AML-193 (cell line): ENCODE measurements at regions not wholly inside any gene's neighbourhood (a gene's known extent, or its start where the extent isn't known, plus 50 kb on each side); places are given as distances from the start of the nearest gene placed in this dataset.
"Not testable (repeated sequence)": the region's sequence is repeated elsewhere in the genome, so short reads cannot be mapped to it uniquely, and the experiment has no call there.

Experiments used
- DNase-seq, 2 experiments: peaks; one replicate each; lab custom pipeline; 2025; lab: John Stamatoyannopoulos, UW

DNA sequence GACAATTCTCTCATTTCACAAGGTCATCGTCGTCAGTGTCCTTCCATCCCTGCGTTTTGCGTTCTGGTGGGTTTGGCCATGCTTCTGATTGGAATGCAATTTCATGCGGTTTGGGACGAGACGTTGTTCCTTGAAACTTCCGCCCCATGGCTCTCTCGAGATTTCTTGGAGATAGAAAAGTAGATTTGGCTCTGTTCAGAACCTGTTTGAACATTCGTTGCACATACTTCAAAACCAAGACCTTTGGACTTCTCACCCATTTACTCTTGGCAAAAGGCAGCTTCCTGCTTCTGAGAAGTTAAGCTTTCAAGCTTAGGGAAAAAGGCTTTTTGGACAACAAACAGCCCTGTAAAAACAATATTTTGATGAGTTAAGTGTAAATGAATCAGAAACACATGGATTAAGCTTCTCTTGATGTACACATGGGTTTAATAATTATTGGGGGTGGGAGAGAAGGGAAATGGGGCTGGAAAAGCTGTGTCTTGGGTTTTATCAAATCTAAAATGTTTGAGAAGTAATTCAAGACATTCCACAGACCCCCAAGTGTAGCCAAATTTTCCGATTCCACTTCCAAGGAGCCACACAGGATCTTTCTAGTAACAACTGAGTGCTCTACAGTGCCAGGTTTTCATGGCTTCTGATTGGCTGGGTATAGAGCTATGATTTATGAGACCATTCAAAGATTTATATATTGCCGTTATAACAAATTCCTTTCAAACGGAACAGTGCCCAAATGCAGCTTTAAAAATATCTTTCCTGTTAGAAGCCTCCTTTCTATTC is 467.2 kb downstream of the MED13L start:
- no peak for DNase-seq

DNA sequence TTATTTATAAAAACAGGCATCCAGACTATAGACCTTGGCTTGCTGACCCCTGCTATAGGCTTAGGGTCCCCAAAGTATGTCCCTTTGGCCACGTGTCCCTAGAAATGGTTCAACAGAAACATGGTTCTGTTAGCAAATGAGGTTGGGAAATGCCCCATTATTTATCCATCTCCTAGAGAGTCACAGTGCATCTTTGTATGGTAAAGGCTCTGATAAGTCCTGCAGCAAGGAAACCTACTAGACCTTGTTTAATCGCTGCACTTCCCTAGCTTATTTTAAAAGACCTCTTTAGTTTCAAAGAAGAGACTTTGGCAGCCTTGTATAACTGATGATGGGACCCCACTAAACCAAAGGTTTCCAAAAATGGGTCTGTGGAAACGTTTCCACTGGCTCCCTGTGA is 471.5 kb downstream of the MED13L start:
- DNase-seq, result no peak

DNA sequence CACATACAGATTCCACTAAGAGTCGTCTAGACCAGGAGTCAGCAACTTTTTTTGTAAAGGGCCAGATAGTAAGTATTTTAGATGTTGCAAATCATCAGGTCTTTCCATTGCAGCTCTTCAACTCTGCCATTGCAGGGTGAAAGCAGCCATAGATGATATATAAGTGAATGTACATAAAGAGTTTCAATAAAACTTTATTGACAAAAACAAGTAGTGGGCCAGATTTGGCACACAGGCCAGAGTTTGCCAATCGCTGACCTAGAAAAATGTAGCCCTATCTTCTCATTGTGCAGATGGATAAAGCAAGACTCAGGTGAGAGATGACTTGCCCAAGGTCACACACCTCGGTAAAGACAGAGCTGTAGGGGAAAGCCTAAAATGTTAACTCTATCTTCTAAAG is 474.7 kb downstream of the MED13L start:
- DNase-seq, result no peak

DNA sequence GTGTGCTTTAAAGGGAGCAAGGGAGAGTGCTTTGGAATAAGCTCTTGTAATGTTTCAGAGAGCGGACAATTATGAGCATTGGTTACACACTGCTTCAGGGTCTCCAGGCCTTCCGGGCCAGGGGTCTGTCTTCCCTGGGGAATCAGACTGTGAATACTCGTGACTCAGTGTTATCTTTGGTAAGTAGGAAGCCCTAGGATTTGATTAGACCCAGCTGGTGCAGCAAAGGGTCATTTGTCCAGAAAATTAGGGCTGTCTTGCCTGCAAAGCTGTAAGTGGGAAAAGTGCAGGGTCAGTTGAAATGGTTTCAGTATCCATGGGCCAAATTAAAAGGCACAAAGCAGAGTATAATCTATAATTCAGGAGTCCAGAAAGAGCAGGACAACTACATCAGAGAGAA is 475.6 kb downstream of the MED13L start:
- DNase-seq, result no peak

DNA sequence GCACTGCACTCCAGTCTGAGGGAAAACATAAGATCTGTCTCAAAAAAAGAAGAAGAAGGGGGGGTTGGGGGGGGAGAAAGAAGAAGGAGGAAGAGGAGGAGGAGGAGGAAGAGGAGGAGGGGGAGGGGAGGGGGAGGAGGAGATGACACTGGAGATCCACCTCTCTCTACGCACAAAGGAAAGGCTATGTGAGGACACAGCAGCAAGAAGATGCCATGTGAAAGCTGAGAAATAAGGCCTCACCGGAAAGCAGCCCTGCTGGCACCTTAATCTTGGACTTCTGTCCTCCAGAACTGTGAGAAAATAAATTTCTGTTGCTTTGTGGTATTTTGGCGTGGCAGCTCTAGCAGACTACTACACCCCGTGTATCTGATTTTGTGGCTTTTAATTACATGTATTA is 477.9 kb downstream of the MED13L start:
- DNase-seq, result no peak

DNA sequence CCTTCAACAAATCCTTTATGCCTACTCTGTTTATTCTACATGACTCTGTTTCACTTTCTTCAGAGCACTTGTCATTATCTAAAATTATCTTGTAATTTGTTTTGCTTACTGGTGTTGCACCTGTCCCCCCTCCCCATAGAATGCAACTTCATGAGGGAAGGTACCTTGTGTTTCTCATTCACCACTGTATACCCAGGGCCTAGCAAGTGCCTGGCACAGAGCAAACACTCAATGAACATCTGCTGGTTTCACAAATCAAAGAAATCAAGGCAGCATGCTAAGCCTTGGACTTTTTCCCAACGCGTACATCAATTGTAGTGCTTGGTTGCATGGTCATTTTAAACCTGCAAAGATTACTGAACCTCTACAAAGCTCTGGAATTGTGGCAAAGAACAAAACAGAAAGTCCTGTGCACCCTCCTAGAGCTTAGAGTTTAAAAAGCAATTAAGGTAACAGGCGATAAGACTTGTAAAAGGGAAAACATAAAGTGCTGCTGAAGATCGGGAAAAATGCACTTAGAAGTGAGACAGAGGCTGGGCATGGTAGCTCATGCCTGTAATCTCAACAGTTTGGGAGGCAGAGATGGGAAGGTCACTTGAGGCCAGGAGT is 479.1 kb downstream of the MED13L start:
- no peak for DNase-seq

DNA sequence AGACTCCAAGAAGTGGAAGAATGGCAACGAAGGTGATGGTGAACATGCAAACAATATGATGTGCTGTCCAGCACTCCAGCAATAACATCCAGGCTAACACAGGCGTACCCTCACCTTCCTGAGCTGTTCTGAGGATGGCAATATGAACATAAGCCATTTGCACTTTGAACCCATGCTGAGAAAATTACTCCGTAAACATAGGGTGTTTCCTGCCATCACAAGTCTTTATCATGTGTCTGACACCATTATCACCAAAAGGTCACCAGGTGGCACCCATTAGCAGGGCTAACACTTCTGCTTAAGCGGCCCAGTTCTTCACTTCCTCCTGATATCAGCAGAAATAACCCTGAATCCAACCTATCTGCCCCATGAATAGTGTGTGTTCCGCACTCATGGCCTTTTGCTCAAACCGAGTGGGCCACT is 482.8 kb downstream of the MED13L start:
- no peak for DNase-seq

DNA sequence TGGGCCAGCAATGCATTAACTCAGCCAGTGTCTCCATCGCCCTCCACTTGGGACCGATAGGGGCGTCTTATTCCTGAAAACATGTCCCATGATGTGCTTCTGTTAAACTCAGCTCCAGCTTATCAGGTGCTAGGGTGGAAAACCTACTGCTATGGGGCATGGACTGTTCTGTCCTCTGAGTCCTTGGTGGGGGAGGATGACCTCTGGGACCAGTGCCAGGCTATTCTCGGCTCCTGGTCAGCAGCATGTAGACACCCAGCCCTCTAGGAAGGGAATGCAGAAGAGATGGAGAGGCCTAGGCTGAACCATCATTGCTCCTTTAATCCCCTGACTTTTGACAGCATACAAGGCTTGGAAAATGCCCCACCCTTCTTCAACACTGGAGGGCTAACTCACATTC is 486.2 kb downstream of the MED13L start:
- DNase-seq, result no peak

DNA sequence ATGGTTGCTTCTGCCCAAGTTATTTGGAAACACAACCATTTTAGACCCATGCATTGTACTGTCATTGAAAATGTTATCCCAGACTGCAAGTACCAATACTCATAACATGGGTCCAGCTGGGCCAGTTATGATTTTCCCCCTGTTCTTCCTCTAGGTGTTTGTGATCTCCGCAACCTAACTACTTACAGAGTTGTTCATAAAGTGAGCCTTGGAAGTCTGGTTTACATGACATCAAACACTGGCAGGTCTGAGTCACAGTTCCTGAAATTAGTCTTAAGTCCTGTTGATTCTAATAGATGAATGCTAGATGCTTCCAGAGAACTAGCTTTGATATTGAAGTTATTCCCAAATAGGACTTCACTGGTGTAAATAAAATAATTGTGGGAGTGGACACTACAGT is 487.0 kb downstream of the MED13L start:
- DNase-seq, result no peak

DNA sequence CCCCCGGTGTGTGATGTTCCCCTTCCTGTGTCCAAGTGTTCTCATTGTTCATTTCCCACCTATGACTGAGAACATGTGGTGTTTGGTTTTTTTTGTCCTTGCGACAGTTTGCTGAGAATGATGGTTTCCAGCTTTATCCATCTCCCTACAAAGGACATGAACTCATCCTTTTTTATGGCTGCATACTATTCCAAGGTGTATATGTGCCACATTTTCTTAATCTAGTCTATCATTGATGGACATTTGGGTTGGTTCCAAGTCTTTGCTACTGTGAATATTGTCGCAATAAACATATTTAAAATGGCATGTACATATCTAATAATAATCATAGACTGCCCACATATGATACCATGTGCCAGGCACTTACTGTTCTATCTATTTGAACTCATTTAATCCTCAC is 491.0 kb downstream of the MED13L start:
- not testable (repeated sequence) for DNase-seq

DNA sequence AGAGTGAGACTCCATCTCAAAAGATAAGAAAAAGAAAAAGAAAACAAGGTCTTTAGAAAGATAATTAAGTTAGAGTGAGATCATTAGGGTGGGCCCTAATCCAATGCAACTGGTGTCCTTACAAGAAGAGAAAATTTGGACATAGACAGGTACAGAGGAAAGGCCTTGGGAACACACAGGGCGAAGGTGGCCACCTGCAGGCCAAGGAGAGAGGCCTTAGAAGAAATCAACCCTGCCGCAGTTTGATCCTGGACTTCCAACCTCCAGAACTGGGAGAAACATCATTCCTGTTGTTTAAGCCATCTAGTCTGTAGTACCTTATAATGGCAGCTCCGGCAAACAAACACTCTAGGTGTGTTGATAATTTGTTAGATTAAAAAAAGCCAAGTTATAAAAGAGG is 491.9 kb downstream of the MED13L start:
- DNase-seq, result no peak

DNA sequence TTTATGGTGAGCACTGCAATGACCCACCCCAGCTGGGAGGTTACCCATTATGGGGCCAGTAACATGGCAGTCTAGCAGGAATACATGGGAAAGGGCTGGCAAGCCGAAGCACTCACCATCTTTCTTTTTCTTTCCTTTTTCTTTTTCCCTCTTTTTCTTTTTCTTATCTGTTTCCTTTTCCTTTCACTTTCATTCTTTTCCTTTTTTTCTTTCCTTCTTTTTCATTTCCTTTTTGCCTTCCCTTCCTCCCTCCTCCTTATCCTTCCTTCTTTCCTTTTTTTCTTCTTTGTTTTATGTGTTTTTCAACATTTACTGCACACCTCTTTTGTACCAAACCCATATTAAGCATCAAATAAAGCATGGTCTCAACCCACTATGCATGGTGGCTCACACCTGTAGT is 501.1 kb downstream of the MED13L start:
- DNase-seq, result no peak

DNA sequence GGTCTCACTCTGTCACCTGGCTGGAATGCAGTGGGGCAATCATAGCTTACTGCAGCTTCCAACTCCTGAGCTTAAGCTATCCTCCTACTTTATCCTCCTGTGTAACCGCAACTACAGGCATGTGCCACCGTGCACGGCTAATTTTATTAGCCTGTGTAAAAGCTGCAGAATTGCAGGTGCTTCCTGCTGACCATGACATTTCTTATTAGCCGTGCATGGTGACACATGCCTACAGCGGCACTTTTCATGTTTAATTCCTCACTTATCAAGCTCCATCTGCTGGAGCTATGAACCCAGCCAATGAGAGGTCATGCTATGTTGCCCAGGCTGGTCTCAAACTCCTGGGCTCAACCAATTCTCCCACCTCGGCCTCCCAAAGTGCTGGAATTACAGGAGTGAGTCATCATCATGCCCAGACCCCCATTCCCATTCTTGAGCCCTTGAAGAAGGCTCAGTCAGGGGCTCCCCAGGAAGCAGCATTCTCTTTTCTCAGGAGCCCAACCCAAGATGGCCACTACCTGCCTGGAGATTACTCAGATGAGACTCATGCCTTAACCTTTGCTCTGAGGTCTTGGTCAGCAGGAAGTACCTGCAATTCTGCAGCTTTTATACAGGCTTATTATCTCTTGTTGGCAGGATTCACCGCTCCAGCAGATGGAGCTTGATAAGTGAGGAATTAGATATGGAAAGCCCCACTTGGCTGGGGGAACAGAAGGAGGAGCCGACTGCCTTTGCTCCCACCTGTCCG is 503.2 kb downstream of the MED13L start:
- no peak for DNase-seq

DNA sequence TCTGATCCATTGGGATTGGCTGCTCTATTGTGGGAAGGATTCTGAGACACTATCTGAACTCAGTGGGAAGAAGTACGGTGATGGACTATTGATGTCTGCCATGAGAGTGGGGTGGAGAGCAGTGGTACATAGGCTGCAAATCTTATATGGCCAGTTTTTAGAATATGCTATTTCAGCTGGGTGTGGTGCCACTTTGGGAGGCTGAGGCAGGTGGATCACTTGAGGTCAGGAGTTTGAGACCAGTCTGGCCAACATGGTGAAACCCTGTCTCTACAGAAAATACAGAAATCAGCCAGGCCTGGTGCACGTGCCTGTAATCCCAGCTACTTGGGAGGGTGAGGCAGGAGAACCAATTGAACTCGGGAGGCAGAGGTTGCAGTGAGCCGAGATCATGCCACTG is 505.9 kb downstream of the MED13L start:
- DNase-seq, result no peak

DNA sequence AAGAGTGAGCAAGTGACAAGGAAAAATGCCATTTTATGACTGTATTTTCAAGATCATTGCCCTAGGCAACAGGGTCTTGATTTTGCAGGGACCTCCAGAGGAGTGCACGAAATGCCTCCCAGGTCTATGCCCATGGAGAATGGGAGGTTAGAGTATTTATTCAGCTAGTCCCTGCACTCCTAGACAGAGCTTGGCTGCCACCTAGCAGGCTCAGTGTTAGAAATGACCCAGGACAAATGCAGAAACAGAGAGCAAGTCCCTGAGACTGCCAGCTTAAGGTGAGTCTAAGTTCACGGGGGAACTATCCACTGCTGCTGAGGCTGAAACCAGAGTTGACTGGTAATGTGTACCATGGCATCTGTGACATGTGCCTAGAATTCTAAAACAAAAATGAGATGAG is 506.4 kb downstream of the MED13L start:
- DNase-seq, result no peak

DNA sequence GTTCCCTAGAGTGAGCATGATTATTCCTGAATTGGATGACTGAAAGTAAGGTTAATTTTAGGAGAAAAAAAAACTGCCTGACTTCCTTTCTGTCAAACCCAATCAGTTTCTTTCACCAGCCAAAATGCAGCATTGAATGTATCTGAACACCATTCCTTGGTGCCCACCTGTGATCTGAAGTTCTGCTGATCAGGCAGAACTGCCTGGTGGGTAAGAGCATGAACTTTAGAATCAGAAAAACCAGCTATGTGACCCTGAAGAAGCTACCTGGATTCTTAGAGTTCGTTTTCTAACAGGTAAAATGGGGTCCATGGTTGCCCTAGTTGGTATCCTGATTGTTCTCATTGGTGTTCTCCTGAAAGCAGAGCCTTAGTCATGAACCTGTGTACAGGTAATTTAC is 506.9 kb downstream of the MED13L start:
- DNase-seq, result no peak

DNA sequence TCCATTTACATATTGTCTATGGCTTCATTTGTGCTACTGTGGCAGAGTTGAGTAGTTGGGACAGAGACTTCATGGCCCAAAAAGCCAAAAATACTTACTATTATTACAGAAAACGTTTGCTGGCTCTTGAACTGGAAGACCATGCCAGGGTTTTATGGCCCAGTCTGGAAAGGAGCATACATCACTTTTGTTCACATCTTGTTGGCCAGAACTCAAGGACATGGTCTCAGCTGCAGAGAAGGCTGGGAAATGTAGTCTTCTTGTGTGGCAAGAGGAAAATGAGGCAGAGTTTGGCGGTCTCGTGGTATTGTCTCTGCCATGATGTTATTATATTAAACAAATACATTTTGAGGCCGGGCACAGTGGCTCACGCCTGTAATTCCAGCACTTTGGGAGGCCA is 509.6 kb downstream of the MED13L start:
- no peak for DNase-seq

DNA sequence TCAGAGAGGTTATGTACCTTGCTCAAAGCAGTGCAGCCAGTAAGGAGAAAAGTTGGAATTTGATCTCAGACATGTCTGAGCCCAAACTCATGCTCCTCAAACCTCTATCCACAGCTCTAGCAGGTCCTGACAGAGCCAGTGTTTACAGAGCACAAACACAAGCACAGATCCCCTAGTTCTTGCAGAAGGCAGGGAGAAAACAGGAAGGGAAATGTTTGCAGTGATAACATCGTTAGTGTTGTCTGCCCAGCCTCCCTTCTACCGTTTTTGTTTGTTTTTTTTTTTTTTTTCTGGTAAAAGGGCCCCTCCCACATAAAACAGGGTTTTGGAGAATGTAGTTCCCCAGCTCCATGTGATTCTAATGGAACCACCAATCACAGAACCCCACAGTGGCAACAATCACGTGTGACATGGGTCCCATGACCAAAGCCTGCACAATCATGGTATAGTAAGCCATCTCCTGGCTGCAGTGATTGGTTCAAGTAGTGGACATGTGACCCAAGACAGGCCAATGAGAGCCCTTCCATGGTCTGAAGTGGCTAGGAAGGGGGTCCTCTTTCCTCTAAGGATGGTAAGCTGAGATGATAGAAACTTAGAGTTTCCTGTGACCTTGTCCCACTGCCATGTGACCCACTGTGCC is 513.4 kb downstream of the MED13L start:
- DNase-seq, result no peak

DNA sequence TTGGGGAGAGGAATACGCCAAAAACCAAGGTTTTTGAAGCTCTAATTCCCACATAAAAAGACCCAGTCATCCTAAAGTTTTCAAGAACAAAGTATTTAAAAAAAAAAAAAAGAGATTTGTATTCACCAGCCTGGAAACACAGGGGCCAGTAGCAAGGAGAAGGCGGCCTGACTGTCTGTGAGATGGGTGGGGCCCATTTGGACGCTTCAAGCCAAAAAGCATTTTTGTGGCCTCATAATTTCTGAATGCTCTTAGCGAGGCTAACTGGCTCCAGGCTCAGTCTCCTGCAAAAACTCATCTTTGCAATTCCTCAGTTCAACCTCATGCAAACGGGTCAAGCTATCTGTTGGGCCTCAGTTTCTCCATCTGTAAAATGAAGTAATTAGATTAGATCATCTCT is 514.1 kb downstream of the MED13L start:
- no peak for DNase-seq

DNA sequence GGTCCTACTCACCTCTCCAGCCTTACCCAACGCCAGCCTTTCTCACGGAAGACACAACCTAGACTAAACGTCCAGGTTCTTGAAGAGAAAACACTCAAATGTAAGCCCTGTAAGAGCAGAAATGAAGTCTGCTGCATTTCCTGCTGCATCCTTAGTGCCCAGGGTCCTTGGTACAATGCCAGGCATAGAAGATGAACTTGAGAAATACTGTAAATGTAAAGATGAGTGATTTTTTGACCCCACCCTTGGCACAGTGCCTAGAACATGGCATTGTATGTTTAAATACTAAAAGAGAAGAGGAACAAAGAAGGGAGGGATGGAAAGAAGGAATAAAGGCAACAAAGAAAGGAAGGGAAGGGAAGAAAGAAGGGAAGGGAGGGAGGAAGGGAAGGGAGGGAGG is 514.6 kb downstream of the MED13L start:
- no peak for DNase-seq

DNA sequence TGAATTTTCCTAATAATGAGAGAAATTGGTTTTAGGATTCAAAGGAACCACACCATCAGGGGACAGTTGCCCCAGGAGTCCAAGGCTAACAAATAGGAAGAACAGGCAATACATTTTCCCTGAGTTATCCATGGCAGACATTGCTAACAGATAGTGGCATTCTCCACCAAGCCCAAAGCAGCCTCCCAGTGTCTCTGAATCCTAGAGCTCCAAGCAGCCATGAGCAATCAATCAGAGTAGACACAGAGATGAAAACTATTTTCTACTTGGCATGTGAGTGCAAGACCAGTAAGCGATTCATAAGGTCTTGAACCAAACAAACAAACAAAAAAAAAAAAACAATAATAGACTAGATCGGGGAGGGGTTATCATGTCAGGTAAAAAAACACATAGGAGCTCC is 515.7 kb downstream of the MED13L start:
- no peak for DNase-seq

DNA sequence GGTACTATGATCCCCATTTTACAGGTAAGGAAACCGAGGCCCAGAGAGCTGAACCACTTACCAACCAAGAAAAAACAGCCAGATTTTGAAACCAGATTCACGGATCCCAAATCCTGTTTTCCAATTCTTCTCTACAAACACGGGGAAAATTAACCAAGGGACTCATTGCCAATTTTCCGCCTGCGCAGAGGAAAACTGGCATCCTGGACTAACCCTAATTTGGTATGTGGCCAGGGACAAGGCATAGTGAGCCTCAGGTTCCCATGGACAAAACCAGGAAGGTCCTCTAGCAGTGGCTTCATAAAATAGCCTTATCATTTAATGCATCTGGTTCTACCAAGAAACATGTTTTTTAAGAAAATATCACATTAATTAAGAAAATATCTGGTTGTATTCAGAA is 517.3 kb downstream of the MED13L start:
- no peak for DNase-seq
